Type B pancreatic cell (in vitro differentiated cells): ENCODE measurements at regions not wholly inside any gene's neighbourhood (a gene's known extent, or its start where the extent isn't known, plus 50 kb on each side); places are given as distances from the start of the nearest gene placed in this dataset.
"Not testable (repeated sequence)": the region's sequence is repeated elsewhere in the genome, so short reads cannot be mapped to it uniquely, and the experiment has no call there.

Experiments used
- DNase-seq: peaks from one replicate; pipeline ENCODE4 v3.0.0; 2021; ENCODE audit warnings: mixed read lengths; ENCODE audit not compliant: unreplicated experiment; ENCODE audit errors: extremely low spot score
- H3K27ac Mint-ChIP-seq: 2 replicates; pipeline ENCODE4 v1.8.0; 2021; ENCODE audit warnings: mild to moderate bottlenecking, mixed read lengths
- H3K27me3 Mint-ChIP-seq: 2 replicates; pipeline ENCODE4 v1.8.0; 2021; ENCODE audit warnings: mixed read lengths
- H3K36me3 Mint-ChIP-seq: 2 replicates; pipeline ENCODE4 v1.8.0; 2021; ENCODE audit warnings: mixed read lengths
- H3K4me1 Mint-ChIP-seq: one replicate; pipeline ENCODE4 v1.8.0; 2021; ENCODE audit warnings: mixed read lengths; ENCODE audit not compliant: unreplicated experiment
- H3K4me3 Mint-ChIP-seq: 2 replicates; pipeline ENCODE4 v1.8.0; 2021; ENCODE audit warnings: mild to moderate bottlenecking, mixed read lengths
- H3K9me3 Mint-ChIP-seq: 2 replicates; pipeline ENCODE4 v1.8.0; 2021; ENCODE audit warnings: mixed read lengths
- TF ChIP-seq, protein P1 (sequence below): fragments of 200-600 bp; sonication (generic); conservative IDR thresholded peaks from 2 replicates; pipeline ENCODE4 v1.5.0; 2021; ENCODE audit warnings: antibody characterized with exemption, mild to moderate bottlenecking

DNA sequence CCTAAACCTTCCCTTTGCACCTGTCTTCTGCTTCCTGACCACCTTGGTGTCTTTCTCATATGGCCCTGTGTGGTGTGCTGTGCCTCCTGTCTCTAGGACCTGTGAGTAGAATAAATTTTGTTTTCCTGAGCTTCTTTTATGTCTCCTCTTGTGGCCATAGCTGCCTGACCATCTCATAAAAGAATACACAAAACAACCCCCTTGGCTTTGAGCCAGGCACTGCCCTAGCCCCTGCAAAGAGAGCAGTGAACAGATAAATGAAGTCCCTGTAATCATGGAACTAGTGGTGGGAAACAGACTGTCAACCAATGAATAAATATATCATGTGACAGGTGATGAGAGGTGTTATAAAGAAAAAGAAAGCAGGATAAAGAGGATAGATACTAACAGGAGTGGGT, 485.1 kb downstream of the CSNK1G3 start:
- no peaks in the 10 kb centered on the region for H3K9me3 Mint-ChIP-seq
- TF ChIP-seq, protein P1, sequence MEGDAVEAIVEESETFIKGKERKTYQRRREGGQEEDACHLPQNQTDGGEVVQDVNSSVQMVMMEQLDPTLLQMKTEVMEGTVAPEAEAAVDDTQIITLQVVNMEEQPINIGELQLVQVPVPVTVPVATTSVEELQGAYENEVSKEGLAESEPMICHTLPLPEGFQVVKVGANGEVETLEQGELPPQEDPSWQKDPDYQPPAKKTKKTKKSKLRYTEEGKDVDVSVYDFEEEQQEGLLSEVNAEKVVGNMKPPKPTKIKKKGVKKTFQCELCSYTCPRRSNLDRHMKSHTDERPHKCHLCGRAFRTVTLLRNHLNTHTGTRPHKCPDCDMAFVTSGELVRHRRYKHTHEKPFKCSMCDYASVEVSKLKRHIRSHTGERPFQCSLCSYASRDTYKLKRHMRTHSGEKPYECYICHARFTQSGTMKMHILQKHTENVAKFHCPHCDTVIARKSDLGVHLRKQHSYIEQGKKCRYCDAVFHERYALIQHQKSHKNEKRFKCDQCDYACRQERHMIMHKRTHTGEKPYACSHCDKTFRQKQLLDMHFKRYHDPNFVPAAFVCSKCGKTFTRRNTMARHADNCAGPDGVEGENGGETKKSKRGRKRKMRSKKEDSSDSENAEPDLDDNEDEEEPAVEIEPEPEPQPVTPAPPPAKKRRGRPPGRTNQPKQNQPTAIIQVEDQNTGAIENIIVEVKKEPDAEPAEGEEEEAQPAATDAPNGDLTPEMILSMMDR: no peak
- H3K4me1 Mint-ChIP-seq: peaks cover 42% of the 10 kb centered on the region
- DNase-seq: no peak
- H3K27ac Mint-ChIP-seq: no peak overlapping the region
- H3K4me3 Mint-ChIP-seq: no peak overlapping the region
- H3K36me3 Mint-ChIP-seq: no peaks in the 10 kb centered on the region
- peaks cover 71% of the 10 kb centered on the region for H3K27me3 Mint-ChIP-seq

DNA sequence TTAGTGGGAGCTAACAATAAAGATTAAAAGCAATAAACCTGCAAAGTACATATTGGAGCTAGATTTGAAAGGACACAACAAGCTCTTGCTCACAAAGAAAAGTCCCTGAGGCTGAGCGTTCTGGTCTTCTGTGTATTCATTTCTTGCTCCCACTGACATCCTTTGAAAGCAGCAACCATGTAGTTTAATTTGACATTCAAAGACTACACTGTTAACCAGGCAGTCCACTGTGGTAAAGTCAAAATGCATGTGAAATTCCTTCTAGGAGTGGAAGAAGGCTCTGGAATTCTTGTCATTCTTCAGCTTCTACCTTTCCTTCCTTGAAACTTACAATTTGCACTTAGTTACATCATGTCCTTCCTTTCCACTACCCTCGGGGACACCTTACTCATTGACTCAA, 480.7 kb downstream of the CSNK1G3 start:
- TF ChIP-seq, protein P1: no peak
- no peak for DNase-seq
- Mint-ChIP-seq H3K4me1 (peaks cover 19% of the 10 kb centered on the region), H3K27me3 (peaks cover 38% of the 10 kb centered on the region), H3K9me3 (no peaks in the 10 kb centered on the region), H3K27ac (no peak overlapping the region), H3K4me3 (no peak overlapping the region), H3K36me3 (no peaks in the 10 kb centered on the region)

DNA sequence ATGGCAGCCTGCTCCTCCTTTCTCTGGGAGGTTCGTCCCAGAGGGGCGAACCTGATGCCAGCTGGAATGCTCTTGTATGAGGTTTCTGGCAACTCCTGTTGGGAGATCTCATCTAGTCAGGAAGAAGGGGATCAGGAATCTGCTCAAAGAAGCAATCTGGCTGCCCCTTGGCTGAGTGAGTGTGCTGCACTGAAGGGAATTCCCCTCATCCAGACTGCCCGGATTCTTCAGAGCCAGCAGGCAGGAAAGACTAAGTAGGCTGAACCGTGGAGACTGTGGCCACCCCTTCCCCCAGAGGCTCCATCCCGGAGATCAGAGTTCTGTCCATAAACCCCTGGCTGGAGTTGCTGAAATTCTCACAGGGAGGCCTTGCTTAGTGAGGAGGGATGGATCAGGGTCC, 476.0 kb downstream of the CSNK1G3 start:
- Mint-ChIP-seq H3K36me3 (no peaks in the 10 kb centered on the region), H3K9me3 (peaks cover 16% of the 10 kb centered on the region), H3K27me3 (peaks cover 18% of the 10 kb centered on the region), H3K27ac (no peak overlapping the region), H3K4me3 (no peak overlapping the region), H3K4me1 (no peaks in the 10 kb centered on the region)
- no peak for DNase-seq
- TF ChIP-seq, protein P1: no peak

DNA sequence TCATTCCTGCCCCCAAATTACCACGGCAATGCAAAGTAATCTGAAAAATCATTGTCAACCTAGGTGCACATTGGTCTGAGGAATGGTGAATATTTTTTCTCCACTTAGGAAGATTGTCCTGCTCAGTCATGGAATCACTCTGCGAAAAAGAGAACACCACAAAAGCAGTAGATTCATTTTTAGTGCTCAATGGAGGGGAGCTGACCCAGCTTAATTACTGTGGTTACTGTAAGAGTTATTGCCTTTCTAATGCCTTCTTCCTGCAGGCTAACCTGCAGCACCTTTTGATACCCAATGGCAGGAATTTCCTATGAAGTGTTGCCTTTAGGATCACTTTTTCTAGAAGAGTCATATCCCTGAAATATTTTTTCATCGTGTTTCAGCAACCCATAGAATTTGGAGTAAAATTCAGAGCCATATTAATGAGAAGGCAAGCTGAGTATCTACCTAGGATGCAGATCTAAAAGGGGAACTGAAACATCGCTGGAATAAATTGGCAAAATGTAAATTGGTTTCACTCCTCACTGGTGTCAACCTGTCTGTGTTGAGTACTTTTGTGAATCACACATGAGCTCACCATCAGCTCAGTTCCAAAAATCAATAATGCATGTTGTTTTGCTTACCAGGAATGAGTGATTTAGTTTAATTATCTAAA, 464.5 kb downstream of the CSNK1G3 start:
- DNase-seq: no peak
- Mint-ChIP-seq H3K36me3 (peaks cover 5% of the 10 kb centered on the region), H3K4me3 (no peak overlapping the region), H3K27me3 (peaks cover 14% of the 10 kb centered on the region), H3K9me3 (peaks cover 7% of the 10 kb centered on the region), H3K4me1 (no peaks in the 10 kb centered on the region), H3K27ac (no peak overlapping the region)
- TF ChIP-seq, protein P1: no peak

DNA sequence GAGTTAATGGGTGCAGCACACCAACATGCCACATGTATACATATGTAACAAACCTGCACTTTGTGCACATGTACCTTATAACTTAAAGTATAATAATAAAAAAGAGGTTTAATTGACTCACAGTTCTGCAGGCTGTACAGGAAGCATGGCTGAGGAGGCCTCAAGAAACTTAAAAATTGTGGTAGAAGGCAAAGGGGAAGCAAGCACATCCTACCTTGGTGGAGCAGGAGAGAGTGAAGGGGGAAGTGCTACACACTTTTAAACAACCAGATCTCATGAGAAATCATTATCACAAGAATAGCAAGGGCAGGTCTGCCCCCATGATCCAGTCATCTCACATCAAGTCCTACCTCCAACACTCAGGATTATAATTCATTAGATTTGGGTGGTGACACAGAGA, 463.5 kb downstream of the CSNK1G3 start:
- peaks cover 12% of the 10 kb centered on the region for H3K9me3 Mint-ChIP-seq
- H3K27me3 Mint-ChIP-seq: peaks cover 11% of the 10 kb centered on the region
- H3K27ac Mint-ChIP-seq, H3K36me3 Mint-ChIP-seq, DNase-seq, H3K4me3 Mint-ChIP-seq, H3K4me1 Mint-ChIP-seq: not testable (repeated sequence)

DNA sequence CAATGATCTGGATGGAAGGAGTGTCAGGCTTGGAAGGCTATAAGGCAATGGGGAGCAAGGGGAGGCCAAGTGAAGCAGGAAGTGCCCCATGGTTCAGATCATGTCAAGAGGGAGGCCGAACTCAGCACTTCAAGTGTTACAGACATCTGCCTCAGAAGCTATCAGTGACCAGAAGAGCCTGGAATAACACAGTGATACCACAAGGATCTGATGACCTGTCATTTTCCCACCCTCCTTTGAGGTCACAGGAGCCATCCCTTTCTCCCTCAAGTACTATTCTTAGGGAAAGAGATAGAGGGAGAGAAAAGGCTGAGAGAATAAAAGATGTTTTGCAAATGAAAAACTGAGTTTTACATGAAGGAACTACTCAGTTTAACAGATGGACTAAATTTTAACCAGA, 454.8 kb downstream of the CSNK1G3 start:
- Mint-ChIP-seq H3K27me3 (peaks cover 2% of the 10 kb centered on the region), H3K36me3 (no peaks in the 10 kb centered on the region), H3K4me3 (no peak overlapping the region), H3K9me3 (peaks cover 14% of the 10 kb centered on the region), H3K4me1 (peaks cover 4% of the 10 kb centered on the region), H3K27ac (no peak overlapping the region)
- TF ChIP-seq, protein P1: no peak
- no peak for DNase-seq
